ENCODE measurements at regions not wholly inside any gene's neighbourhood (a gene's known extent, or its start where the extent isn't known, plus 50 kb on each side); places are given as distances from the start of the nearest gene placed in this dataset.

GRCh38 chr5:2687746-2688145 lies 63.7 kb downstream of the IRX2 start:
- Histone ChIP-seq H3K9me3 (no peaks in the 10 kb centered on the region), H3K4me3 (no peak overlapping the region), H3K4me1 (peaks cover 0 to 2% (median 0%) of the 10 kb centered on the region in 4 donors), H3K27ac (no peak overlapping the region), H3K27me3 (peaks cover 0 to 3% of the 10 kb centered on the region in 2 donors), H3K36me3 (no peaks in the 10 kb centered on the region)
- intact Hi-C loops (cut with DNase I; ENCODE audit: low total_unique reads): no loop called here
- no peak for TF ChIP-seq CTCF (IDR thresholded peaks at IDR 0.05)
- no peak for DNase-seq

GRCh38 chr5:2686321-2687124 lies 65.0 kb downstream of the IRX2 start:
- peaks cover 0 to 3% of the 10 kb centered on the region in 2 donors for H3K27me3 ChIP-seq
- peaks cover 0 to 2% (median 0%) of the 10 kb centered on the region in 4 donors for H3K4me1 ChIP-seq
- H3K36me3 ChIP-seq: no peaks in the 10 kb centered on the region
- no peak overlapping the region for H3K27ac ChIP-seq
- no peak overlapping the region for H3K4me3 ChIP-seq
- intact Hi-C loops (cut with DNase I; ENCODE audit: low total_unique reads): no loop called here
- DNase-seq: no peak
- TF ChIP-seq CTCF (IDR thresholded peaks at IDR 0.05): no peak
- H3K9me3 ChIP-seq: no peaks in the 10 kb centered on the region

- intact Hi-C loops (cut with DNase I; ENCODE audit: low total_unique reads): no loop called here
- Histone ChIP-seq H3K4me1 (peaks cover 0 to 2% (median 0%) of the 10 kb centered on the region in 4 donors), H3K4me3 (no peak overlapping the region), H3K27me3 (peaks cover 0 to 3% of the 10 kb centered on the region in 2 donors), H3K27ac (no peak overlapping the region), H3K36me3 (no peaks in the 10 kb centered on the region), H3K9me3 (no peaks in the 10 kb centered on the region)
- no peak for DNase-seq
- no peak for TF ChIP-seq CTCF (IDR thresholded peaks at IDR 0.05)
Observed at GRCh38 chr5:2685651-2686272, 65.7 kb downstream of the IRX2 start.

- no peak for DNase-seq
- intact Hi-C loops (cut with DNase I; ENCODE audit: low total_unique reads): no loop called here
- no peaks in the 10 kb centered on the region for H3K36me3 ChIP-seq
- no peak overlapping the region for H3K4me3 ChIP-seq
- H3K27me3 ChIP-seq: peaks cover 0 to 3% of the 10 kb centered on the region in 2 donors
- no peak for TF ChIP-seq CTCF (IDR thresholded peaks at IDR 0.05)
- no peaks in the 10 kb centered on the region for H3K9me3 ChIP-seq
- no peak overlapping the region for H3K27ac ChIP-seq
- peaks cover 0 to 2% (median 0%) of the 10 kb centered on the region in 4 donors for H3K4me1 ChIP-seq
Observed at GRCh38 chr5:2684606-2685005, 66.9 kb downstream of the IRX2 start.

DNA sequence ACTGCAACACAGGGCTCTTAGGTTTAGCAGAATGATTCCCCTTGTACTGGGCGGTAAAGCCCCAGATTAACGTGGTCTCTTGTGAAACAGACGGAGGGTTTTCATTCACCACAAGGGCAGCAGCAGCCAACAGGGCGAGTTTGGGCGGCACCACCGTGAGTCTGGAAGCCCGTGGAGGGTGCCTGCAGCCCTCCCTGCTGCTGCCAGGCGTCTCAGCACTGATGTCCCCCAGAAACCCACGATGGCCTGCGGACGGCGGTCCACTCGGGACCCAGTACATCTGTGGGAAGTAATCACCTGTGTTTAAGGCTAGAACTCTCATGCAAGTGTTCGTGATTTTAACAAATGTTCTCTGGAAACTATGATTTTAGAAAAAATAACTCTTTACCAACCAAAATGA lies 67.8 kb downstream of the IRX2 start:
- no peak for TF ChIP-seq CTCF (IDR thresholded peaks at IDR 0.05)
- intact Hi-C loops (cut with DNase I; ENCODE audit: low total_unique reads): no loop called here

More for the DNA sequence above, 67.8 kb downstream of the IRX2 start:
- Histone ChIP-seq H3K36me3 (no peaks in the 10 kb centered on the region), H3K4me1 (peaks cover 0 to 2% (median 0%) of the 10 kb centered on the region in 4 donors), H3K9me3 (no peaks in the 10 kb centered on the region), H3K27ac (no peak overlapping the region), H3K27me3 (peaks cover 0 to 3% of the 10 kb centered on the region in 2 donors), H3K4me3 (no peak overlapping the region)
- DNase-seq: no peak

Data from tibial artery (tissue), 4 donors.